ENCODE measurements at regions not wholly inside any gene's neighbourhood (a gene's known extent, or its start where the extent isn't known, plus 50 kb on each side); places are given as distances from the start of the nearest gene placed in this dataset.

GRCh38 chr6:14505401-14505800 is 387.8 kb downstream of the CD83 start:
- no peak for TF ChIP-seq CTCF (conservative IDR thresholded peaks at IDR 0.05)
- H3K27me3 ChIP-seq (ENCODE audit: insufficient read depth, low read length), result no peaks in the 10 kb centered on the region; the same call in 1 of the 2 replicates
- no CpG with 5 or more reads among the region's 6 CpGs for WGBS (ENCODE audit: extremely low coverage, insufficient read length, low lambda C conversion rate)

More at GRCh38 chr6:14505401-14505800, 387.8 kb downstream of the CD83 start:
- Histone ChIP-seq H2BK20ac (ENCODE audit: low read depth, low read length, poor library complexity, severe bottlenecking) (no peak overlapping the region), H2BK5ac (ENCODE audit: insufficient read length, low read length) (no peak overlapping the region), H3K79me1 (ENCODE audit: insufficient read depth, low read depth, low read length, poor library complexity, severe bottlenecking) (no peaks in the 10 kb centered on the region), H2AK5ac (ENCODE audit: insufficient read length, low read length) (no peak overlapping the region), H3K23me2 (ENCODE audit: insufficient read length, low read depth, low read length, poor library complexity, severe bottlenecking) (no peaks in the 10 kb centered on the region), H3K27ac (ENCODE audit: insufficient read length, low read depth, low read length) (no peak overlapping the region), H2AFZ (ENCODE audit: low read length) (no peak overlapping the region), H4K8ac (replicated peaks; ENCODE audit: insufficient read length, low read depth, low read length) (no peak overlapping the region), H3K9me3 (ENCODE audit: control insufficient read depth, low read depth, low read length) (no peaks in the 10 kb centered on the region), H3K9ac (ENCODE audit: extremely low read depth, insufficient read length, low read length) (no peak overlapping the region), H3K4me2 (ENCODE audit: insufficient read depth, insufficient read length, low read length) (no peak overlapping the region), H2BK12ac (ENCODE audit: insufficient read length, low read depth, low read length) (no peak overlapping the region), H3K14ac (ENCODE audit: insufficient read depth, low read length) (no peak overlapping the region), H3K23ac (ENCODE audit: insufficient read length, low read depth, low read length) (no peak overlapping the region), H4K20me1 (ENCODE audit: control insufficient read depth, insufficient read depth, insufficient read length) (no peaks in the 10 kb centered on the region), H3T11ph (ENCODE audit: low read length) (no peak overlapping the region), H3K4me1 (ENCODE audit: insufficient read depth, low read length) (no peaks in the 10 kb centered on the region), H4K91ac (ENCODE audit: insufficient read length, low read depth, low read length) (no peak overlapping the region), H4K5ac (ENCODE audit: insufficient read length, low read depth, low read length) (no peak overlapping the region), H3K56ac (ENCODE audit: insufficient read length, low read depth, low read length) (no peak overlapping the region), H3K79me2 (ENCODE audit: insufficient read depth, low read length) (no peaks in the 10 kb centered on the region), H2BK15ac (ENCODE audit: low read depth, low read length) (no peak overlapping the region), H3K4ac (ENCODE audit: low read depth, low read length) (no peak overlapping the region), H2BK120ac (ENCODE audit: low read depth, low read length, poor library complexity, severe bottlenecking) (no peak overlapping the region), H3K18ac (ENCODE audit: insufficient read length, low read depth, low read length) (no peak overlapping the region)
- no peaks in the 10 kb centered on the region for H3K9me3 Mint-ChIP-seq
- DNase-seq, result no peak
- no peak overlapping the region for H3K27ac Mint-ChIP-seq
- H3K4me1 Mint-ChIP-seq, result peaks cover 10 to 11% of the 10 kb centered on the region in 2 experiments
- no peak overlapping the region for H3K4me3 Mint-ChIP-seq
- H3K27me3 Mint-ChIP-seq (ENCODE audit: low read depth), result no peaks in the 10 kb centered on the region; the same call in 1 of the 2 replicates
- no peaks in the 10 kb centered on the region for H3K36me3 Mint-ChIP-seq (ENCODE audit: insufficient read depth in 1 of 3, low read depth in 3 of 3)
